H1 (cell line): ENCODE measurements at regions not wholly inside any gene's neighbourhood (a gene's known extent, or its start where the extent isn't known, plus 50 kb on each side); places are given as distances from the start of the nearest gene placed in this dataset.

Experiments
- CTCF ChIA-PET: fragments of 300-600 bp; sonication (Branson Sonifier 250); formaldehyde crosslinking; loops from one replicate; lab custom pipeline; 2021; ENCODE audit not compliant: partially characterized antibody; lab: Charles Lee
- POLR2A ChIA-PET: fragments of 300-600 bp; sonication (Branson Sonifier 250); formaldehyde crosslinking; loops from one replicate; lab custom pipeline; 2021; ENCODE audit warnings: inconsistent platforms; ENCODE audit not compliant: partially characterized antibody; lab: Charles Lee
- DNase-seq, 2 experiments: peaks; one replicate each; pipeline versions ENCODE4 v3.0.0 to v3.0.0-alpha.2; 2010 to 2022; ENCODE audit warnings: low spot score in 2 of 2, low read depth in 1 of 2, mixed read lengths in 1 of 2
- FAIRE-seq: peaks from 2 replicates; lab custom pipeline; 2011; peaks lifted over from hg19 to GRCh38; lab: Jason Lieb, UNC
- H2AFZ ChIP-seq: 2 replicates; pipeline ENCODE4 v1.8.1; 2012; ENCODE audit warnings: low read length, inconsistent platforms
- H2AK5ac ChIP-seq: 2 replicates; pipeline ENCODE4 v1.6.1; 2013; ENCODE audit warnings: low read depth, low read length
- H2BK120ac ChIP-seq: replicated peaks from 2 replicates; pipeline ENCODE3; 2013; ENCODE audit warnings: low read depth, low read length, inconsistent platforms
- H2BK12ac ChIP-seq: 2 replicates; pipeline ENCODE4 v1.6.1; 2013; ENCODE audit warnings: low read depth, low read length
- H2BK15ac ChIP-seq: 2 replicates; pipeline ENCODE4 v1.6.1; 2013; ENCODE audit warnings: low read length
- H2BK20ac ChIP-seq: 2 replicates; pipeline ENCODE4 v1.6.1; 2013; ENCODE audit warnings: low read length
- H2BK5ac ChIP-seq: 2 replicates; pipeline ENCODE4 v1.6.1; 2013; ENCODE audit warnings: low read depth, low read length
- H3K14ac ChIP-seq: 2 replicates; pipeline ENCODE4 v1.6.1; 2013; ENCODE audit warnings: inconsistent platforms; ENCODE audit not compliant: insufficient read length
- H3K18ac ChIP-seq: 2 replicates; pipeline ENCODE4 v1.6.1; 2013; ENCODE audit warnings: low read length; ENCODE audit errors: extremely low read depth
- H3K23ac ChIP-seq: 2 replicates; pipeline ENCODE4 v1.6.1; 2013; ENCODE audit warnings: inconsistent platforms; ENCODE audit not compliant: insufficient read length
- H3K23me2 ChIP-seq: 2 replicates; pipeline ENCODE4 v1.6.1; 2013; ENCODE audit warnings: low read depth, low read length
- H3K27ac ChIP-seq: 2 replicates; pipeline ENCODE4 v1.6.1; 2011; ENCODE audit warnings: low read depth, low read length, inconsistent platforms
- H3K27me3 ChIP-seq, 4 experiments: replicated peaks in 1 of 4; 1 replicate in 1 of 4; 2 replicates in 3 of 4; pipeline versions ENCODE4 v1.6.1 to v1.8.1; 2011 to 2013; ENCODE audit warnings: low read length in 3 of 4, mild to moderate bottlenecking in 3 of 4, inconsistent platforms in 2 of 4, mixed read lengths in 2 of 4, moderate library complexity in 1 of 4; ENCODE audit not compliant: control insufficient read depth in 3 of 4, insufficient read depth in 3 of 4; ENCODE audit errors: extremely low read depth in 1 of 4
- H3K36me3 ChIP-seq, 4 experiments: 2 replicates each; pipeline versions ENCODE4 v1.6.1 to v1.8.1; 2011 to 2013; ENCODE audit warnings: mild to moderate bottlenecking in 4 of 4, low read length in 3 of 4, moderate library complexity in 2 of 4, control low read depth in 1 of 4, inconsistent platforms in 1 of 4; ENCODE audit not compliant: insufficient read depth in 4 of 4, control insufficient read depth in 2 of 4
- H3K4ac ChIP-seq: replicated peaks from 2 replicates; pipeline ENCODE3; 2013; ENCODE audit warnings: low read length, low read depth, mixed read lengths, inconsistent platforms; ENCODE audit not compliant: insufficient read length
- H3K4me1 ChIP-seq, 4 experiments: replicated peaks in 1 of 4; 1 replicate in 1 of 4; 2 replicates in 3 of 4; pipeline versions ENCODE4 v1.6.1 to v1.8.1; 2011 to 2013; ENCODE audit warnings: low read length in 3 of 4, inconsistent platforms in 2 of 4, mixed read lengths in 1 of 4; ENCODE audit not compliant: insufficient read depth in 4 of 4, control insufficient read depth in 3 of 4
- H3K4me2 ChIP-seq, 2 experiments: 2 replicates each; pipeline versions ENCODE4 v1.6.1 to v1.8.1; 2011 to 2013; ENCODE audit warnings: low read depth in 2 of 2, low read length in 2 of 2, control low read depth in 1 of 2, inconsistent platforms in 1 of 2, mild to moderate bottlenecking in 1 of 2; ENCODE audit not compliant: insufficient read depth in 1 of 2
- H3K4me3 ChIP-seq, 4 experiments: fragments of 200-600, 300-600 bp in 1 of 4; sonication (generic), shearing (Covaris generic), sonication (Bioruptor Twin) in 1 of 4; 2 replicates each; pipeline versions ENCODE4 v1.5.1 to v1.8.1; 2011 to 2016; ENCODE audit warnings: low read length in 4 of 4, low read depth in 3 of 4, control low read depth in 2 of 4, inconsistent platforms in 2 of 4, mild to moderate bottlenecking in 2 of 4, mixed read lengths in 1 of 4, moderate library complexity in 1 of 4; ENCODE audit not compliant: insufficient read depth in 2 of 4; ENCODE audit errors: extremely low read depth in 1 of 4
- H3K56ac ChIP-seq: replicated peaks from 2 replicates; pipeline ENCODE3; 2013; ENCODE audit warnings: low read depth, mild to moderate bottlenecking, mixed read lengths, low read length, inconsistent platforms; ENCODE audit not compliant: insufficient read length
- H3K79me1 ChIP-seq: 2 replicates; pipeline ENCODE4 v1.6.1; 2013; ENCODE audit warnings: low read depth, low read length, control low read depth
- H3K79me2 ChIP-seq, 2 experiments: 2 replicates each; pipeline versions ENCODE4 v1.6.1 to v1.8.1; 2012 to 2013; ENCODE audit warnings: low read length in 2 of 2, mild to moderate bottlenecking in 2 of 2, inconsistent platforms in 1 of 2; ENCODE audit not compliant: insufficient read depth in 2 of 2, control insufficient read depth in 1 of 2
- H3K9ac ChIP-seq, 4 experiments: replicated peaks in 1 of 4; 1 replicate in 1 of 4; 2 replicates in 3 of 4; pipeline versions ENCODE4 v1.6.1 to v1.8.1; 2011 to 2013; ENCODE audit warnings: low read depth in 3 of 4, low read length in 3 of 4, control low read depth in 2 of 4, mild to moderate bottlenecking in 2 of 4, moderate library complexity in 2 of 4, inconsistent platforms in 1 of 4; ENCODE audit errors: extremely low read depth in 1 of 4
- H3K9me3 ChIP-seq, 2 experiments: 2 replicates each; pipeline versions ENCODE4 v1.6.1 to v1.8.1; 2012 to 2013; ENCODE audit warnings: mild to moderate bottlenecking in 2 of 2, moderate library complexity in 2 of 2, control low read depth in 1 of 2, inconsistent platforms in 1 of 2, low read depth in 1 of 2, low read length in 1 of 2, mixed read lengths in 1 of 2; ENCODE audit not compliant: insufficient read depth in 2 of 2
- H4K20me1 ChIP-seq, 2 experiments: replicated peaks in 1 of 2; 2 replicates each; pipeline versions ENCODE3 to v1.8.1; 2011 to 2013; ENCODE audit warnings: inconsistent platforms in 2 of 2, low read length in 2 of 2, mild to moderate bottlenecking in 1 of 2; ENCODE audit not compliant: insufficient read depth in 2 of 2, control insufficient read depth in 1 of 2
- H4K5ac ChIP-seq: 2 replicates; pipeline ENCODE4 v1.6.1; 2013; ENCODE audit warnings: low read length, low read depth, mixed read lengths, inconsistent platforms; ENCODE audit not compliant: insufficient read length
- H4K8ac ChIP-seq: 2 replicates; pipeline ENCODE4 v1.8.0; 2013; ENCODE audit warnings: mild to moderate bottlenecking, moderate library complexity, low read length, inconsistent platforms; ENCODE audit not compliant: insufficient read depth; ENCODE audit errors: extremely low read depth
- H4K91ac ChIP-seq: replicated peaks from 2 replicates; pipeline ENCODE3; 2013; ENCODE audit warnings: low read length, mixed read lengths, inconsistent platforms; ENCODE audit not compliant: insufficient read length
- ATF2 ChIP-seq: IDR thresholded peaks from 2 replicates; pipeline ENCODE4 v1.6.1; 2012; ENCODE audit warnings: low read length, inconsistent platforms
- CTCF ChIP-seq, 3 experiments: IDR thresholded peaks; 1 replicate in 2 of 3; 2 replicates in 1 of 3; pipeline versions ENCODE4 v1.5.1 to v1.6.1; 2011; ENCODE audit warnings: low read length in 3 of 3, mild to moderate bottlenecking in 3 of 3, inconsistent platforms in 2 of 3, low read depth in 1 of 3, moderate library complexity in 1 of 3; ENCODE audit not compliant: insufficient read depth in 1 of 3; ENCODE audit errors: control extremely low read depth in 1 of 3
- KDM1A ChIP-seq: fragments of 200-600, 300-600 bp; sonication (generic); IDR thresholded peaks from 2 replicates; pipeline ENCODE4 v1.7.1; 2016; ENCODE audit warnings: mild to moderate bottlenecking, low read length, borderline replicate concordance
- SUZ12 ChIP-seq: fragments of 200-600 bp; sonication (generic); IDR thresholded peaks from 2 replicates; pipeline ENCODE4 v1.6.1; 2012; ENCODE audit warnings: mild to moderate bottlenecking, inconsistent platforms, low read length, moderate library complexity, mixed read lengths
- WGBS, 2 experiments: shearing (Covaris generic) in 1 of 2; methylation state at CpG; one replicate each; pipeline versions ENCODE4 v1.1.6 to v1.1.7; 2013 to 2015; ENCODE audit warnings: low lambda C conversion rate in 2 of 2, mixed read lengths in 2 of 2, inconsistent platforms in 1 of 2, low coverage in 1 of 2, missing lambda C conversion rate in 1 of 2; ENCODE audit not compliant: insufficient replicate concordance in 2 of 2, insufficient coverage in 1 of 2, insufficient read length in 1 of 2; ENCODE audit errors: extremely low coverage in 1 of 2, missing lambda C conversion rate in 1 of 2; 5-methylcytosine and 5-hydroxymethylcytosine counted together

- peak overlapping the region; percentile 26; the same call in 1 of the 2 replicates for H2BK5ac ChIP-seq
- peak overlapping the region; percentile 62 to 64; a peak in 3 of 4 replicates for H3K4me2 ChIP-seq
- TF ChIP-seq ATF2 (no peak), SUZ12 (no peak), KDM1A (peak; percentile 87; the same call in 1 of the 2 replicates), CTCF (IDR thresholded peaks at IDR 0.05; ENCODE audit: control extremely low read depth in 1 of 3, insufficient read depth in 1 of 3, low read depth in 1 of 3, low read length in 3 of 3) (peak; percentile 0 to 65 (median 53); a peak in 2 of 4 replicates)
- H3K4me3 ChIP-seq: no peak overlapping the region
- no peak overlapping the region for H3K18ac ChIP-seq
- no peak overlapping the region for H3K4ac ChIP-seq
- ChIA-PET POLR2A (no interaction called here), CTCF (interaction anchor here (0.8 to 4.6 kb wide), 14 partner anchors 11 to 775 kb away, joined by 3 to 52 read pairs (median 4); no protein-coding TSS in a partner anchor)
- no peaks in the 10 kb centered on the region for H3K79me2 ChIP-seq
- H3K56ac ChIP-seq: no peak overlapping the region
- peak overlapping the region; percentile 25 for H4K91ac ChIP-seq
- H2AFZ ChIP-seq: peak overlapping the region; percentile 91; the same call in 1 of the 2 replicates
- H2BK120ac ChIP-seq: no peak overlapping the region
- peaks cover 0 to 13% (median 1%) of the 10 kb centered on the region in 4 experiments; a peak in 4 of 7 replicates for H3K27me3 ChIP-seq
- FAIRE-seq (no peak), DNase-seq (no peak)
- 0 out of 2 replicates have a peak overlapping the region, but pooled peaks have one; percentile 57 for H2AK5ac ChIP-seq
- peak overlapping the region; percentile 3; the same call in 1 of the 2 replicates for H4K8ac ChIP-seq
- H3K79me1 ChIP-seq: no peaks in the 10 kb centered on the region; the same call in 1 of the 2 replicates
- H4K20me1 ChIP-seq: peaks cover 0 to 11% of the 10 kb centered on the region in 2 experiments
- WGBS, 2 experiments: 87% methylated on average over 9 of the region's 9 CpGs; no CpG with 5 or more reads in 1 of the 2 experiments
- peak overlapping the region; percentile 86; the same call in 1 of the 2 replicates for H2BK12ac ChIP-seq
- no peak overlapping the region for H3K14ac ChIP-seq
- H3K9ac ChIP-seq: peak overlapping the region in 1 of 4 experiments; percentile 19; a peak in 1 of 7 replicates
- 0 out of 2 replicates have a peak overlapping the region, but pooled peaks have one; percentile 89 for H2BK15ac ChIP-seq
- no peak overlapping the region for H2BK20ac ChIP-seq
- H3K23me2 ChIP-seq: peaks cover 6% of the 10 kb centered on the region; the same call in 1 of the 2 replicates
- no peaks in the 10 kb centered on the region for H3K36me3 ChIP-seq
- H4K5ac ChIP-seq: no peak overlapping the region
- H3K4me1 ChIP-seq: peaks cover 0 to 12% (median 4%) of the 10 kb centered on the region in 4 experiments; a peak in 5 of 7 replicates
- H3K9me3 ChIP-seq: no peaks in the 10 kb centered on the region
- no peak overlapping the region for H3K23ac ChIP-seq
- H3K27ac ChIP-seq: no peak overlapping the region
These were observed 54.5 kb upstream of the CHRNA7 start for GRCh38 chr15:31975830-31976229.
